ENCODE measurements at regions not wholly inside any gene's neighbourhood (a gene's known extent, or its start where the extent isn't known, plus 50 kb on each side); places are given as distances from the start of the nearest gene placed in this dataset.

GRCh38 chr13:100754459-100754858, 79.9 kb upstream of the TMTC4 start:
- H3K27me3 Mint-ChIP-seq (ENCODE audit: low read depth), result peaks cover 3% of the 10 kb centered on the region

GRCh38 chr13:100753376-100753775, 78.8 kb upstream of the TMTC4 start:
- Mint-ChIP-seq H3K27ac (peak overlapping the region in 2 of 3 experiments; percentile 24), H3K9me3 (no peaks in the 10 kb centered on the region), H3K36me3 (ENCODE audit: low read depth) (no peaks in the 10 kb centered on the region), H3K27me3 (ENCODE audit: low read depth) (peaks cover 3% of the 10 kb centered on the region), H3K4me1 (peaks cover 15% of the 10 kb centered on the region), H3K4me3 (no peak overlapping the region)
- TF ChIP-seq, protein P1, sequence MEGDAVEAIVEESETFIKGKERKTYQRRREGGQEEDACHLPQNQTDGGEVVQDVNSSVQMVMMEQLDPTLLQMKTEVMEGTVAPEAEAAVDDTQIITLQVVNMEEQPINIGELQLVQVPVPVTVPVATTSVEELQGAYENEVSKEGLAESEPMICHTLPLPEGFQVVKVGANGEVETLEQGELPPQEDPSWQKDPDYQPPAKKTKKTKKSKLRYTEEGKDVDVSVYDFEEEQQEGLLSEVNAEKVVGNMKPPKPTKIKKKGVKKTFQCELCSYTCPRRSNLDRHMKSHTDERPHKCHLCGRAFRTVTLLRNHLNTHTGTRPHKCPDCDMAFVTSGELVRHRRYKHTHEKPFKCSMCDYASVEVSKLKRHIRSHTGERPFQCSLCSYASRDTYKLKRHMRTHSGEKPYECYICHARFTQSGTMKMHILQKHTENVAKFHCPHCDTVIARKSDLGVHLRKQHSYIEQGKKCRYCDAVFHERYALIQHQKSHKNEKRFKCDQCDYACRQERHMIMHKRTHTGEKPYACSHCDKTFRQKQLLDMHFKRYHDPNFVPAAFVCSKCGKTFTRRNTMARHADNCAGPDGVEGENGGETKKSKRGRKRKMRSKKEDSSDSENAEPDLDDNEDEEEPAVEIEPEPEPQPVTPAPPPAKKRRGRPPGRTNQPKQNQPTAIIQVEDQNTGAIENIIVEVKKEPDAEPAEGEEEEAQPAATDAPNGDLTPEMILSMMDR (IDR thresholded peaks at IDR 0.05; ENCODE audit: unreplicated experiment in 3 of 3), result no peak

More at GRCh38 chr13:100754459-100754858, 79.9 kb upstream of the TMTC4 start:
- Mint-ChIP-seq H3K36me3 (ENCODE audit: low read depth) (no peaks in the 10 kb centered on the region), H3K9me3 (no peaks in the 10 kb centered on the region), H3K4me1 (peaks cover 15% of the 10 kb centered on the region), H3K4me3 (no peak overlapping the region), H3K27ac (no peak overlapping the region)
- TF ChIP-seq, protein P1 (IDR thresholded peaks at IDR 0.05; ENCODE audit: unreplicated experiment in 3 of 3), result no peak

DNA sequence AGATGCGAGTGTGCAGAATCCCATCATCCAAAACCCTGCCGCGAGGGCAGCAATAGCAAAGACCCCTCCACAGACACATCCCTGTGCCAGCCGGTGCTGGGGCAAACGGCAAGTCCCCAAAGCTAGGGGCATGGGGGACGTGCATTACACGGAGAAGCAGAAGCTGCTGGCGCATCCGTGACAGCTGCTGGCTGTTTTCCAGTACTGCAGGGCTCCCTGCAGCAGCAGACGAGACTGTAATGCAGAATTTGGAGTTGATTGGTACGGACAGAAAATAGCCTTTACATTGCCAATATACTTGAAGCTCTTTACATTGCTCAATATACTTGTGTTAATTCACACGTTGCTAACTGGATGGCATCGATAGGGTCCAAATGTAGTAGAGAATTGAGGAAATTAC, 77.2 kb upstream of the TMTC4 start:
- H3K4me1 Mint-ChIP-seq, result peaks cover 15% of the 10 kb centered on the region
- TF ChIP-seq, protein P1 (IDR thresholded peaks at IDR 0.05; ENCODE audit: unreplicated experiment in 3 of 3), result no peak

GRCh38 chr13:100746953-100747683, 72.5 kb upstream of the TMTC4 start:
- Mint-ChIP-seq H3K36me3 (ENCODE audit: low read depth) (no peaks in the 10 kb centered on the region), H3K9me3 (no peaks in the 10 kb centered on the region), H3K27me3 (ENCODE audit: low read depth) (peaks cover 3% of the 10 kb centered on the region)

More for the DNA sequence above, 77.2 kb upstream of the TMTC4 start:
- Mint-ChIP-seq H3K27ac (no peak overlapping the region), H3K27me3 (ENCODE audit: low read depth) (peaks cover 3% of the 10 kb centered on the region), H3K36me3 (ENCODE audit: low read depth) (no peaks in the 10 kb centered on the region), H3K4me3 (no peak overlapping the region), H3K9me3 (no peaks in the 10 kb centered on the region)

GRCh38 chr13:100738176-100738855, 63.7 kb upstream of the TMTC4 start:
- Mint-ChIP-seq H3K4me3 (no peak overlapping the region), H3K27me3 (ENCODE audit: low read depth) (no peaks in the 10 kb centered on the region), H3K9me3 (peaks cover 4% of the 10 kb centered on the region), H3K36me3 (ENCODE audit: low read depth) (no peaks in the 10 kb centered on the region), H3K4me1 (no peaks in the 10 kb centered on the region), H3K27ac (no peak overlapping the region)
- TF ChIP-seq, protein P1 (IDR thresholded peaks at IDR 0.05; ENCODE audit: unreplicated experiment in 3 of 3), result no peak

More at GRCh38 chr13:100746953-100747683, 72.5 kb upstream of the TMTC4 start:
- no peaks in the 10 kb centered on the region for H3K4me1 Mint-ChIP-seq
- no peak overlapping the region for H3K4me3 Mint-ChIP-seq
- no peak overlapping the region for H3K27ac Mint-ChIP-seq
- TF ChIP-seq, protein P1 (IDR thresholded peaks at IDR 0.05; ENCODE audit: unreplicated experiment in 3 of 3), result no peak

Data from nephron (organoid).